ENCODE measurements at regions not wholly inside any gene's neighbourhood (a gene's known extent, or its start where the extent isn't known, plus 50 kb on each side); places are given as distances from the start of the nearest gene placed in this dataset.

GRCh38 chr11:32200136-32200847 lies 109.4 kb downstream of the RCN1 start:
- DNase-seq (ENCODE audit: low spot score): no peak

GRCh38 chr11:32204751-32205150 lies 113.9 kb downstream of the RCN1 start:
- DNase-seq (ENCODE audit: low spot score): no peak

- no peak for DNase-seq (ENCODE audit: low spot score)
Observed at GRCh38 chr11:32210556-32210955, 119.7 kb downstream of the RCN1 start.

- no peak for DNase-seq (ENCODE audit: low spot score)
Observed at GRCh38 chr11:32213223-32213622, 122.3 kb downstream of the RCN1 start.

- DNase-seq (ENCODE audit: low spot score): no peak
Observed at GRCh38 chr11:32215157-32215556, 124.3 kb downstream of the RCN1 start.

GRCh38 chr11:32216749-32217148 lies 125.9 kb downstream of the RCN1 start:
- DNase-seq (ENCODE audit: low spot score): no peak

GRCh38 chr11:32219320-32219719 lies 128.4 kb downstream of the RCN1 start:
- DNase-seq (ENCODE audit: low spot score): no peak

- no peak for DNase-seq (ENCODE audit: low spot score)
Observed at GRCh38 chr11:32221476-32222032, 130.7 kb downstream of the RCN1 start.

GRCh38 chr11:32224580-32224979 lies 133.7 kb downstream of the RCN1 start:
- no peak for DNase-seq (ENCODE audit: low spot score)

GRCh38 chr11:32225571-32226285 lies 134.9 kb downstream of the RCN1 start:
- no peak for DNase-seq (ENCODE audit: low spot score)

GRCh38 chr11:32226480-32226879 lies 135.6 kb downstream of the RCN1 start:
- no peak for DNase-seq (ENCODE audit: low spot score)

GRCh38 chr11:32229576-32230240 lies 138.8 kb downstream of the RCN1 start:
- DNase-seq (ENCODE audit: low spot score): no peak

- no peak for DNase-seq (ENCODE audit: low spot score)
Observed at GRCh38 chr11:32231909-32232493, 141.1 kb downstream of the RCN1 start.

GRCh38 chr11:32232516-32232915 lies 141.6 kb downstream of the RCN1 start:
- DNase-seq (ENCODE audit: low spot score): no peak

- no peak for DNase-seq (ENCODE audit: low spot score)
Observed at GRCh38 chr11:32233276-32233675, 142.4 kb downstream of the RCN1 start.

GRCh38 chr11:32233928-32234327 lies 143.1 kb downstream of the RCN1 start:
- no peak for DNase-seq (ENCODE audit: low spot score)

GRCh38 chr11:32244453-32244852 lies 153.6 kb downstream of the RCN1 start:
- no peak for DNase-seq (ENCODE audit: low spot score)

GRCh38 chr11:32253706-32254105 lies 162.8 kb downstream of the RCN1 start:
- no peak for DNase-seq (ENCODE audit: low spot score)

GRCh38 chr11:32255841-32256240 lies 165.0 kb downstream of the RCN1 start:
- DNase-seq (ENCODE audit: low spot score): no peak

GRCh38 chr11:32256466-32256865 lies 165.6 kb downstream of the RCN1 start:
- DNase-seq (ENCODE audit: low spot score): no peak

- peak; percentile 58 for DNase-seq (ENCODE audit: low spot score)
Observed at GRCh38 chr11:32259641-32260081, 168.8 kb downstream of the RCN1 start.

- no peak for DNase-seq (ENCODE audit: low spot score)
Observed at GRCh38 chr11:32262367-32262766, 171.5 kb downstream of the RCN1 start.

Measured in pons (tissue), 1 donor.